BLaER1 (cell line): ENCODE measurements at regions not wholly inside any gene's neighbourhood (a gene's known extent, or its start where the extent isn't known, plus 50 kb on each side); places are given as distances from the start of the nearest gene placed in this dataset.
A peak's percentile ranks its signal among the peaks of the same experiment; 100 is the strongest.

ENCODE experiments used
- H3K27ac ChIP-seq: shearing (Covaris generic); formaldehyde crosslinking; 2 replicates; pipeline ENCODE4 v1.8.1; 2022
- H3K27me3 ChIP-seq: shearing (Covaris generic); formaldehyde crosslinking; 2 replicates; pipeline ENCODE4 v1.8.1; 2022
- H3K36me3 ChIP-seq: shearing (Covaris generic); formaldehyde crosslinking; 2 replicates; pipeline ENCODE4 v1.8.1; 2022
- H3K4me1 ChIP-seq: shearing (Covaris generic); formaldehyde crosslinking; 2 replicates; pipeline ENCODE4 v1.8.1; 2022
- H3K4me2 ChIP-seq: shearing (Covaris generic); formaldehyde crosslinking; 2 replicates; pipeline ENCODE4 v1.8.1; 2022
- H3K4me3 ChIP-seq: shearing (Covaris generic); formaldehyde crosslinking; 2 replicates; pipeline ENCODE4 v1.8.1; 2022
- H3K9ac ChIP-seq: shearing (Covaris generic); formaldehyde crosslinking; 2 replicates; pipeline ENCODE4 v1.8.1; 2022
- H3K9me3 ChIP-seq: shearing (Covaris generic); formaldehyde crosslinking; 2 replicates; pipeline ENCODE4 v1.8.1; 2022
- H4K20me1 ChIP-seq: shearing (Covaris generic); formaldehyde crosslinking; 2 replicates; pipeline ENCODE4 v1.8.1; 2022
- Cebpa-rat ChIP-seq: shearing (Covaris generic); IDR thresholded peaks from 2 replicates; pipeline ENCODE4 v1.8.1; 2022

DNA sequence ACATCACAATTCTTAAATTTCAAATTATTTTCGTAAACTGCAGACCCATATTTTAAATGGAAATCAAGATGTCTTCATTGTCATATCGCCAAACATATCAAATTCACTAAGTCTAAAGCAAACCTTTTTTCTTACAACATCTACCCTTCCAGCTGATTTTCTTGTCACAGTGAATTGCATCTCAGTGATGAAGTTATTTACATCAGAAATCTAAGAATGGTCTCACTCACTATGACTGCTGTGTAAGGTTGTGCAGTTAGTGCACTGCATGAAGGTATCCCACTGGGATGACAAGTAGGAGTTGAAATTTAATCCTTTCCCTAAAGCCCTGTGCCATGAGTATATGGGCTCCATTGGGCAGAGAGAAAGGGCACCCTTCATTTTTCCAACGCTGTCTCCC lies 399.4 kb upstream of the ITGA1 start:
- no peak overlapping the region for H3K4me2 ChIP-seq
- no peaks in the 10 kb centered on the region for H3K27me3 ChIP-seq
- no peak overlapping the region for H3K27ac ChIP-seq
- H3K4me1 ChIP-seq = no peaks in the 10 kb centered on the region
- no peak overlapping the region for H3K9ac ChIP-seq
- H3K4me3 ChIP-seq = no peak overlapping the region
- no peaks in the 10 kb centered on the region for H3K9me3 ChIP-seq
- TF ChIP-seq Cebpa-rat = no peak
- no peaks in the 10 kb centered on the region for H4K20me1 ChIP-seq
- no peaks in the 10 kb centered on the region for H3K36me3 ChIP-seq

DNA sequence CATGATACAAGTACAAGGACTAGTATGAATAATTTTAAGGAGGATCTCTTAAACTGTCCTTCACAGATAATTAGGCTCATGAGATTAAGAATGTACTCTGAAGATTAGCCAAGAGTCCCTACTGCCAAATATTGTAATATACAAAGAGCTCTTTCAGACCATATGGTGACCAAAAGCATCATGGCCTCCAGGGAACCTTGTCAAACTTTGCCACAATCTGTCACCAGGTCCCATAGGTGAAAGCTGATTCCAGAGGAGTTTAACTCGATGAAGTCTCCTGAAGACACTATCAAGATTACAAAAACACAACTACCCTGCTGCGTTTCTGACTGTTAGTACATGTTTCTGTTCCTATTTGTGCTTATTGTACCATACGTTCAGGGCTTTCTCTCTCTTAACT lies 395.4 kb upstream of the ITGA1 start:
- no peak overlapping the region for H3K4me3 ChIP-seq
- no peak overlapping the region for H3K4me2 ChIP-seq
- no peaks in the 10 kb centered on the region for H3K36me3 ChIP-seq
- H3K27me3 ChIP-seq = no peaks in the 10 kb centered on the region
- H3K27ac ChIP-seq = no peak overlapping the region
- H4K20me1 ChIP-seq = no peaks in the 10 kb centered on the region
- no peaks in the 10 kb centered on the region for H3K9me3 ChIP-seq
- H3K4me1 ChIP-seq = no peaks in the 10 kb centered on the region
- TF ChIP-seq Cebpa-rat = no peak
- H3K9ac ChIP-seq = no peak overlapping the region

DNA sequence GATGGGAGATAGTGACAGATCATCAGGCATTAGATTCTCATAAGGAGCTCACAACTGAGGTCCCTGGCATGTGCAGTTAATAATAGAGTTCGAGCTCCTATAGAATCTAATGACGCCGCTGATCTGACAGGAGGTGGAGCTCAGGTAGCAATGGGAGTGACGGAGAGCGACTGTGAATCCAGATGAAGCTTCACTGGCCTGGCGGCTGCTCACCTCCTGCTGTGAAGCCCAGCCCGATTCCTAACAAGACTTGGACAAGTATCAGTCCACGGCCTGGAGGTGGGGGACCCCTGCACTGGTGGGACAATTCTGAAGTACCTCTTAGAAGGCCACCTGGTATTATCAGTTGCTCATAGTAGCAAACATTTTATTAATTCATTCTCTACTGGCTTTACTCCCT lies 377.9 kb upstream of the ITGA1 start:
- TF ChIP-seq Cebpa-rat = no peak
- H3K27me3 ChIP-seq = no peaks in the 10 kb centered on the region
- no peak overlapping the region for H3K4me3 ChIP-seq

DNA sequence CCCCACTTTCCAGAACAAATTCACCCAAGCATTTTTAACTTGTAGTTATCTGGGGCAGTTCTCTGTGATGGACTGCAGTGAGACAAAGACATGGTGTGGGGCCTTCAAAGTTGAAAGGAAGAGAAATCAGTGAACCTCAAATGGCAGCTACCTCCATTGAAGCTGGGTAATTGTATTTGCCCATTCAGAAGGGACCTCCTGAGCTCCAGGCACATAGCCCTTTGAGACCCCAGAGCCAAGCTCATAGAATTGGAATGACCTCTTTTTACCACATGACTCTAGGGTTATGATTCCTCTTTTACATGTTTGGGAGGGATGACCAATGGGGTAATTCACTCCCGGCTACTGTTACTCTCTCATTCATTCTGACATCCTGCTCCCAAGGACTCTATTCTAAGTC lies 368.4 kb upstream of the ITGA1 start:
- Histone ChIP-seq H3K9me3 (no peaks in the 10 kb centered on the region), H3K4me1 (no peaks in the 10 kb centered on the region), H3K27me3 (no peaks in the 10 kb centered on the region), H4K20me1 (no peaks in the 10 kb centered on the region), H3K9ac (no peak overlapping the region), H3K36me3 (no peaks in the 10 kb centered on the region), H3K4me3 (no peak overlapping the region), H3K27ac (no peak overlapping the region), H3K4me2 (no peak overlapping the region)
- TF ChIP-seq Cebpa-rat = no peak

More for the DNA sequence above, 377.9 kb upstream of the ITGA1 start:
- no peak overlapping the region for H3K9ac ChIP-seq
- no peak overlapping the region for H3K4me2 ChIP-seq
- no peaks in the 10 kb centered on the region for H3K4me1 ChIP-seq
- H4K20me1 ChIP-seq = no peaks in the 10 kb centered on the region
- H3K27ac ChIP-seq = no peak overlapping the region
- H3K36me3 ChIP-seq = no peaks in the 10 kb centered on the region
- H3K9me3 ChIP-seq = no peaks in the 10 kb centered on the region

DNA sequence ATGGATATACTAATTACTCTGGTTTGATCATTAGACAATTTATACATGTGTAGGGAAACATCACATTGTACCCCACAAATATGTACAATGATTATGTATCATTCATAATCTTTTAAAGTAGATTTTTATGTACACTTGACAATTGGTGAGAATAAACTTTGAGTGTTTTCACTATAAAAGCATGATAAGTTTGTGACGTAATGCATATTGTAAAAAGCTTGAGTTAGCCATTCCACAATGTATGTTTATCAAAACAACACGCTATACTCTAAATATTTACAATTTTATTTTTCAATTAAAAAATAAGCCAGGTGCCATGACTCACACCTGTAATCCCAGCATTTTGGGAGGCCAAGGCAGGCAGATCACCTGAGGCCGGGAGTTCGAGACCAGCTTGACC lies 360.1 kb upstream of the ITGA1 start:
- Histone ChIP-seq H3K9me3 (no peaks in the 10 kb centered on the region), H3K27ac (no peak overlapping the region), H3K4me2 (no peak overlapping the region), H3K4me3 (no peak overlapping the region), H3K4me1 (no peaks in the 10 kb centered on the region), H3K27me3 (no peaks in the 10 kb centered on the region; the same call in 1 of the 2 replicates), H3K36me3 (no peaks in the 10 kb centered on the region), H3K9ac (no peak overlapping the region), H4K20me1 (no peaks in the 10 kb centered on the region)
- TF ChIP-seq Cebpa-rat = no peak

DNA sequence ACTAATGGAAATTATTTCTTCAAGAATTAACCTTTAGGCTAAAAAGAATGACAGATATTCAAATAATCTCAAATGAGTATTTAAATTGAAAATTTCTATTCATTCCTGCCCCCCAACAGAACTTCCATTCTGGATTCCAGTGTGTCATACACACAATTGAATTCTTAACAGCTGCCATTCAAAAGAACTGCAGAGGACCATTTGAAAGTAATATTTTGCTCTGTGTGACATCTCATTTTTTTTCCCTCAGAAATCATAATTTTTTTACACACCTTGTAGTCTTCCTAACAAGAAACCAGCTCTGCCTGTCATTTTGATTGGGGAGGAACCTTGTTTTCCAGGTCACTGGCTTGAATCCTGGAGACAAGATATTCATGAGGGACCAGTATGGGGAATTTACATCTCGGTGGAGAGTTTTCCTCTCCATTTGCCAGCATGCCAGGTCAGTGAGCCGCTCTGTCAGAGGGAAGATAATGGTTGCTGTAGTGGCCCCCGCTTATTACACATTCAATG lies 358.7 kb upstream of the ITGA1 start:
- no peak for TF ChIP-seq Cebpa-rat
- H3K27ac ChIP-seq = no peak overlapping the region
- no peaks in the 10 kb centered on the region; the same call in 1 of the 2 replicates for H3K27me3 ChIP-seq
- H3K4me1 ChIP-seq = no peaks in the 10 kb centered on the region
- H3K9me3 ChIP-seq = no peaks in the 10 kb centered on the region
- H3K9ac ChIP-seq = no peak overlapping the region
- no peak overlapping the region for H3K4me2 ChIP-seq
- H3K4me3 ChIP-seq = no peak overlapping the region
- no peaks in the 10 kb centered on the region for H4K20me1 ChIP-seq
- no peaks in the 10 kb centered on the region for H3K36me3 ChIP-seq

DNA sequence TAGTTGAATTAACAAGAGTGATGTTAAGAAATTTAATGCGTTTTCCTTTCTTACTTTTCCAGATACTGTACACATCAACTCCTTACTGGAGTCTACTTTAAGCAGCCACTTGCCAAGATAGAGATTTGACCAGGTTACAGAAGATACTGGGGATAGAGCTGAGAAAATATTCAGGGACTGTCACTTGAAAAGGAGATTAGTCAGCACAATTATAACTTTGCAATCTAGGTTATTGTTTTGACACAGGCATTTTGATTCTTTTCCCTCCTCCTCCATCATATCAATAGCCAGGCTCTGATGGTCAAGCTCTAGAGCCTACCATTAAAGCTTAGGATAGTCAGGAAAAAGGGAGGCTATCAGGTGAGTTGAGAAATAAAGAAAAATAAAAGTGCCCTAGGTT lies 345.9 kb upstream of the ITGA1 start:
- H3K9me3 ChIP-seq = no peaks in the 10 kb centered on the region
- H4K20me1 ChIP-seq = no peaks in the 10 kb centered on the region
- no peak overlapping the region for H3K27ac ChIP-seq
- no peaks in the 10 kb centered on the region for H3K27me3 ChIP-seq
- no peak overlapping the region for H3K4me3 ChIP-seq
- H3K4me2 ChIP-seq = no peak overlapping the region
- H3K36me3 ChIP-seq = no peaks in the 10 kb centered on the region
- H3K9ac ChIP-seq = no peak overlapping the region
- no peak for TF ChIP-seq Cebpa-rat
- H3K4me1 ChIP-seq = no peaks in the 10 kb centered on the region

- no peaks in the 10 kb centered on the region for H3K36me3 ChIP-seq
- H3K4me2 ChIP-seq = no peak overlapping the region
- no peaks in the 10 kb centered on the region for H4K20me1 ChIP-seq
- H3K4me1 ChIP-seq = no peaks in the 10 kb centered on the region
- TF ChIP-seq Cebpa-rat = peak; percentile 63
- H3K9me3 ChIP-seq = no peaks in the 10 kb centered on the region
- H3K9ac ChIP-seq = no peak overlapping the region
- no peak overlapping the region for H3K27ac ChIP-seq
- no peaks in the 10 kb centered on the region for H3K27me3 ChIP-seq
- no peak overlapping the region for H3K4me3 ChIP-seq
Measured at GRCh38 chr5:52443187-52443586, 344.5 kb upstream of the ITGA1 start.

DNA sequence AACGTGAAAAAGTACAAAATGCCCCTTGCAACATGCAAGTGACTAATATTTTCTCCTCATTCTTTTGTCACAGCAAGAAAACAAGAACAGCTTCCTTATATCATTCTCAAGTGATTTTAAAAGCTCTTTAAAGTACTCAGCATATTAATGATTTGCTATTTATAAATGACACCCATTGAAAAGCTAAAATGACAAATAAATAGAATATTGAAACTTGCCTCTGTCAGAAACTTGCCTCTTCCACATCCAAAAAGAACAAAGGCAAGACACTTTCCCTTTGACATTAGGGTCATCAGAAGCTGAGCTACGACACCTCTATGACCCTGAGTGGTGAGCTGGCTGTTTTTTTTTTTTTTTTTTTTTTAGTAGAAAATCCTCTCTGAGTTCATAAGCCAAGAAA lies 339.6 kb upstream of the ITGA1 start:
- Histone ChIP-seq H3K36me3 (no peaks in the 10 kb centered on the region), H3K9me3 (no peaks in the 10 kb centered on the region), H3K9ac (no peak overlapping the region), H4K20me1 (no peaks in the 10 kb centered on the region), H3K4me2 (no peak overlapping the region), H3K4me1 (no peaks in the 10 kb centered on the region), H3K4me3 (no peak overlapping the region), H3K27me3 (no peaks in the 10 kb centered on the region), H3K27ac (no peak overlapping the region)
- TF ChIP-seq Cebpa-rat = no peak

- Histone ChIP-seq H4K20me1 (no peaks in the 10 kb centered on the region), H3K36me3 (no peaks in the 10 kb centered on the region), H3K9ac (no peak overlapping the region), H3K4me3 (no peak overlapping the region), H3K27me3 (no peaks in the 10 kb centered on the region), H3K4me2 (no peak overlapping the region), H3K4me1 (no peaks in the 10 kb centered on the region), H3K9me3 (no peaks in the 10 kb centered on the region), H3K27ac (no peak overlapping the region)
- no peak for TF ChIP-seq Cebpa-rat
Measured at GRCh38 chr5:52449516-52449915, 338.2 kb upstream of the ITGA1 start.

DNA sequence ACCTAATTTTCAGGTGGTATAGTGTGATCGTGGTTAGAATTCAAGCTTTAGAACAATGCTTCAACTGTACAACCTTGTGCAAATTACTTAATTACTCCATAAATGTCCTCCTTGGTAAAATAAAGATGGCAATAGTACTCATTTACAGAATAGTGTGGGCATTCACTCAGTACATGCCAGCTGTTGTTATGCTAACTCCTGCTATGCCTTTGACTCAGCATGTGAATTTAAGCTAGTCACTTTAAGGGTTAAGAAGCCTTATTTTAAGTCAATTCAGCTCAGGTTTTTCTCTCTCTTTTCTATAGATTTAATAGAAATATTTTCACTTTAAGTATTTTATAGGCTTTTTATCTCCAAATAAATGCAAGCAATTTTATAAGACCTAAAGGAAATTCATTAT lies 335.6 kb upstream of the ITGA1 start:
- H3K9ac ChIP-seq = no peak overlapping the region
- H4K20me1 ChIP-seq = no peaks in the 10 kb centered on the region
- no peaks in the 10 kb centered on the region for H3K9me3 ChIP-seq
- TF ChIP-seq Cebpa-rat = no peak
- H3K36me3 ChIP-seq = no peaks in the 10 kb centered on the region
- no peak overlapping the region for H3K4me3 ChIP-seq
- no peak overlapping the region for H3K27ac ChIP-seq
- H3K4me1 ChIP-seq = no peaks in the 10 kb centered on the region
- H3K4me2 ChIP-seq = no peak overlapping the region
- H3K27me3 ChIP-seq = no peaks in the 10 kb centered on the region
